T-helper 2 cell treated with Interferon-gamma antibody and Interleukin-4, amounts not matched to agents 5 μg/mL and 100 μg/mL, for 36 hours (primary cell): ENCODE measurements at regions not wholly inside any gene's neighbourhood (a gene's known extent, or its start where the extent isn't known, plus 50 kb on each side); places are given as distances from the start of the nearest gene placed in this dataset.

Experiments
- DNase-seq: peaks from one replicate; pipeline ENCODE4 v3.0.0; 2021; ENCODE audit warnings: low spot score
- H3K27ac Mint-ChIP-seq: one replicate; pipeline ENCODE4 v1.8.0; 2021; ENCODE audit warnings: mild to moderate bottlenecking, mixed read lengths
- H3K27me3 Mint-ChIP-seq: one replicate; pipeline ENCODE4 v1.8.0; 2021; ENCODE audit warnings: low read depth, mixed read lengths
- H3K36me3 Mint-ChIP-seq: one replicate; pipeline ENCODE4 v1.8.0; 2021; ENCODE audit warnings: low read depth, mixed read lengths
- H3K4me1 Mint-ChIP-seq: one replicate; pipeline ENCODE4 v1.8.0; 2021; ENCODE audit warnings: low read depth, mixed read lengths
- H3K4me3 Mint-ChIP-seq: one replicate; pipeline ENCODE4 v1.8.0; 2022; ENCODE audit warnings: mild to moderate bottlenecking, moderate library complexity, mixed read lengths
- H3K9me3 Mint-ChIP-seq: one replicate; pipeline ENCODE4 v1.8.0; 2021; ENCODE audit warnings: mixed read lengths

DNA sequence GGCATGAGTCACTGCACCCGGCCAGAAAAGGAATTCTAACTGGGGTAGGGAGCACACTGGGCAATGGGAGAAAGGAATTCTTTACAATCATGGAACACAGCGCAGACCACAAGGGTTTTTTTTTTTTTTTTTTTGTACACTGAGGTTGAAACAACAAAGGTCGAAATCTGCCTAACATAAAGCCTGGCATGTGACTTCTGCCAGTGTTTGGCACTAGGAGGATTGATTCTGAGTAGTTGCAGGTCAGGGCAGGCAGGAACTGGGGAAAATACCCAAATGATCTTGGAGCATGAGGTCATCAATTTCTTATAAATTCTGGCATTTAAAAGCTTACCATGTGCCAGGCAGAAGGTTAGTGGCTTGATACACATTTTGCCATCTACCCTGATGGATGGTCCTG lies 202.0 kb upstream of the SNX19 start:
- Mint-ChIP-seq H3K27me3 (no peaks in the 10 kb centered on the region), H3K4me3 (no peak overlapping the region), H3K36me3 (no peaks in the 10 kb centered on the region), H3K27ac (no peak overlapping the region), H3K4me1 (no peaks in the 10 kb centered on the region), H3K9me3 (no peaks in the 10 kb centered on the region)
- DNase-seq, result no peak

DNA sequence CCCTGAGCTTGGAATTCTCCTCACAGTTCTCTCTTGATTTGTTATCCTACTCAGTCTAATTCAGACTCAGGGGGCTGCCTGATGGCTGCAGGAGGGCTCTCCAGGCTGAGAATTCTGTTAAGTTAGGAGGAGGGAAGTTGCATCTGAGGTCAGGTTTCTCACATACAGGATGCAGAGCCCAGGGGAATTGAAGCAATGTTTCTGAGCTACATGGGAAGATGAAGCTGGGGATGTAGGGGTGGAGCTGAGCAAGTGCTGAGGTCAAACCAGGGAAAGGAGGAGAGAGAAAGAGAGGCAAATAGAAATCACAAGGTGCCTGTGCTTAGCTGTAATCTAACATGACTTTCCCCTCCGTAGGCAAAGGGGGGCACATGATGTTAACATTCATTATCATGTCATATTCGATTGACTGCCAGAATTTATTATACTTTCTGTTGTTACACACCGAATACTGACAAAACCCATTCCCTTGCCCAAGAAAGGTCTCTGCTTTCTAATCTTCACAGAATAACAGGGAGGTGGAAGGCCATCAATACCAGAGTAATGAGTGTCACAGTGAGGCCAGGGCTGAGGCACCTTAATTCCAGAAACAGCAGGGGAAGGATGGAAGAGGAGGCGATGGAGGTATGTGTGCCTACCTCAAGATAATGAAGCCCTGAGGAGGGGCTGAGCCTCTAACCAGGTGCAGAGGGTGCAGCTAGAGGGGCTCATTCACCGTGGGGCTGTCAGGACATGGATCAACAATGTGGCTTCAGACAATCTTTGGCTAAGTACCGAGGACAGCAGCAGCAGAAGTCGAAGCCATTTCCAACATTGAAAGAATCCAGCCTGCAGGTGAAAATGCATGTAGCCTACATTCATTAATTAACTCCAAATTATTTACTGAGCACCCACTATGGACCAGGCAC lies 205.4 kb upstream of the SNX19 start:
- Mint-ChIP-seq H3K36me3 (no peaks in the 10 kb centered on the region), H3K9me3 (peaks cover 3% of the 10 kb centered on the region), H3K4me3 (no peak overlapping the region), H3K27me3 (no peaks in the 10 kb centered on the region), H3K4me1 (no peaks in the 10 kb centered on the region), H3K27ac (no peak overlapping the region)
- DNase-seq, result no peak

DNA sequence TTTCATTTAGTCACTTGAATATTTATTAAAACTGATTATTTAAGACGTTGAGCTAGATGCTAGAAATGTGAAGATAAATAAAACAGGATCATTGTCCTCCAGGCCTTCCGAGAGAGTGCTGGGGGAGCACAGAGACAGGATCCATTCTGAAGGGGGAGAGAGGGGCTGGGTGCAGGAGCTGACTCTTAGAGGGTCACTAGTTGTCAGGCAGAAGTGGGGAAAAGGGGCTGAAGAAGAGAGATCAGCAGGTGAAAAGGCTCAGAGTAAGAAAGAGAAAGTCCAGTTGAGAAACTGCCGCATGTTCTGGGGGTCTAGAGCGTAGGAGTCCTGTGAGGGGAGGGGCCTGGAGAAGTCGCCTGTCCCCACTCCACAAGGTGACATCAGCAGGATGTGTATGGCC lies 206.2 kb upstream of the SNX19 start:
- Mint-ChIP-seq H3K27ac (no peak overlapping the region), H3K4me3 (no peak overlapping the region), H3K4me1 (no peaks in the 10 kb centered on the region), H3K36me3 (no peaks in the 10 kb centered on the region), H3K27me3 (no peaks in the 10 kb centered on the region), H3K9me3 (peaks cover 10% of the 10 kb centered on the region)
- DNase-seq, result no peak

DNA sequence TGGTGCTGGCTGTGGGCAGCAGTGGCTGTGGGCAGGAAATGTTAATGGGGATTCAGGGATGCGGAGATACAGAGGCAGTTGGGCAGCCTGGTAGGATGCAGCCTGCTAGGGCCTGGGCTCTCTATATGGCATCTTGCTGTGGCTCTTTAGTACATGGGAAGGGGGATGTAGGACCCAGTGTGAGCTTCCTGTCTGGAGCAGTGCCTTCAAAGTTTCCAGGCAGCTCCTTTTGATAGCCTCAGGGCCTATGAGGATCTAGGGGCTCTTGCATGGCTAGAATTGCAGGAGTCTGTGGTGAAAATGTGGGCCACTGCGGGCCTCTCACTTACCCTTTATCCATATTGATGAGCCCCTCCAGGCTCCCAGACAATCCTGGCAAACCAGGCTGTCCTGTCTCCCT lies 213.2 kb upstream of the SNX19 start:
- Mint-ChIP-seq H3K36me3 (no peaks in the 10 kb centered on the region), H3K9me3 (peaks cover 20% of the 10 kb centered on the region), H3K4me1 (no peaks in the 10 kb centered on the region), H3K27me3 (no peaks in the 10 kb centered on the region), H3K4me3 (no peak overlapping the region), H3K27ac (no peak overlapping the region)
- no peak for DNase-seq

DNA sequence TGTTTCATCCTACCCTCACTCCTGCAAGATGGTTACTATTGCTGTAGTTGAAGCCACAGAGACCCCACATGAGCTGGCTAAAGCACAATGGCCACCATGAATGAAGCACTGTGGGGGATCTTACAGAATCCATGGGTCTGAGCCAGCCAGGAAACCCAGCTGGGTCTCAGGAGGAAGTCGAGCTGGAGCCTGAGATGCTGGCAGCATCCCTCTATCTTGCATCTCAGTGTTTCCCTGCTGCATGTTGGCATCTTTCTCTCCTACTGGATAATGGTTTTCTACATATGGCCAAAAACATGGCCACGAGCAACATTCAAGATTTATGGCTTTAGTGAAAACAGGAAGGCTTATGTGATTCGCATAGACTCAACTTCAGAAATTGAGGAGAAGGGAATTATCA lies 219.3 kb upstream of the SNX19 start:
- H3K4me3 Mint-ChIP-seq, result no peak overlapping the region
- H3K36me3 Mint-ChIP-seq, result no peaks in the 10 kb centered on the region
- no peaks in the 10 kb centered on the region for H3K9me3 Mint-ChIP-seq
- no peaks in the 10 kb centered on the region for H3K4me1 Mint-ChIP-seq
- no peak for DNase-seq
- H3K27me3 Mint-ChIP-seq, result no peaks in the 10 kb centered on the region
- H3K27ac Mint-ChIP-seq, result no peak overlapping the region

DNA sequence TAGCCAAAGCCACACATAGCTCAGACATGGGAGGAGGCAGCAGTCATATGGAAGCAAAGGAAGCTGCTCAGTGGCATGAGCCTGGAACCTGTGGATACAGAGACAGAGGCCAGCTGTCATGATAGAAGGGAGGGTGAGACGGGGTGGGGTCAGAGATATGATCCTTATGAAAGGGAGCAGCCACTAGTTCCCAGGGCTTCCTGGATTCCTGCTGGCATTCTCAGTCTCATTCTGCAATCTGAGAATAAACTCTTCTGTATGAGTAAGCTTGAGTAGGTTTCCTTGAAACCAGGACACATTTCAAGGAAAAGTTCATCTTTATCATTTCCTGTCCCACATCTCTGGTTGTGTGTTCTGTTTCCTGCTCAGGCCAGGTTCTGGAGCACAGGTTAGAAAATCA lies 220.2 kb upstream of the SNX19 start:
- no peaks in the 10 kb centered on the region for H3K9me3 Mint-ChIP-seq
- no peak for DNase-seq
- H3K27me3 Mint-ChIP-seq, result no peaks in the 10 kb centered on the region
- H3K27ac Mint-ChIP-seq, result no peak overlapping the region
- no peaks in the 10 kb centered on the region for H3K4me1 Mint-ChIP-seq
- H3K4me3 Mint-ChIP-seq, result no peak overlapping the region
- no peaks in the 10 kb centered on the region for H3K36me3 Mint-ChIP-seq

DNA sequence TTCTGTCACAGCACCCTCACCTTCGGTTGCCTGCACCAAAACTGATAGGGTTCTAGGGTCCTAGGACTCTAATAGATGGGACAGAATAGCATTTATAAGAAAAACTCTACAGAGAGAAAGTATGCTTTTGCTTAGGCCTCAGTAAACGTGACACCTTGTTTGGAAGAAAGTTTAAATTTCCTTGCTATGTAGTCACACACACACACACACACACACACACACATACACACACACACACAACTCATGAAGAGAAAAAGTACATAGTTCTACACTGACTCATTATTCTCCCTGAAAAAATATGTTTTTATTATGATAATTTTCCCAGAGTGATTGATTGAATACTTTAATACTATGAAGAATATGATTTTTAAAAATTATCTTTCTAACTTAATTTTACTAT lies 220.8 kb upstream of the SNX19 start:
- Mint-ChIP-seq H3K9me3 (no peaks in the 10 kb centered on the region), H3K4me3 (no peak overlapping the region), H3K27me3 (no peaks in the 10 kb centered on the region), H3K27ac (no peak overlapping the region), H3K4me1 (no peaks in the 10 kb centered on the region), H3K36me3 (no peaks in the 10 kb centered on the region)
- no peak for DNase-seq

DNA sequence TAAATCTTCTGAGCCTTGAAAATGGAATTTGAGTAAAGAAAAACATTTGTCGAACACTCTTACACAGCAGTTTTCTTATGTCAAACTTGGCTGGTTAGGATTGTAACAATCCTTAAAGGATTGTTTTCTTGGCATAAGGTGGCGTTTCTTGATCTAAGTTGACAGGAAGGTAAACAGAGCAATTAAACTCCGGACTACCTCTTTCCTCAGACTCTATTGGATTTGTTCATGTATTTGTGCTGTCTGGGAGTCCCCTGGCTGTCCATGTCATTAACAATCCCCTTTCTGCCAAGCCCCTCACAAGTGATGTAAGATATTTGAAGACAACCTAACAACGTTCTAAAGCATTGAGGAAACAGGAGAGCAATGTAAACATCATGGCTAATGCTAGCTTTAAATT lies 222.5 kb upstream of the SNX19 start:
- DNase-seq, result no peak
- Mint-ChIP-seq H3K4me1 (no peaks in the 10 kb centered on the region), H3K4me3 (no peak overlapping the region), H3K36me3 (no peaks in the 10 kb centered on the region), H3K27ac (no peak overlapping the region), H3K27me3 (no peaks in the 10 kb centered on the region), H3K9me3 (no peaks in the 10 kb centered on the region)

DNA sequence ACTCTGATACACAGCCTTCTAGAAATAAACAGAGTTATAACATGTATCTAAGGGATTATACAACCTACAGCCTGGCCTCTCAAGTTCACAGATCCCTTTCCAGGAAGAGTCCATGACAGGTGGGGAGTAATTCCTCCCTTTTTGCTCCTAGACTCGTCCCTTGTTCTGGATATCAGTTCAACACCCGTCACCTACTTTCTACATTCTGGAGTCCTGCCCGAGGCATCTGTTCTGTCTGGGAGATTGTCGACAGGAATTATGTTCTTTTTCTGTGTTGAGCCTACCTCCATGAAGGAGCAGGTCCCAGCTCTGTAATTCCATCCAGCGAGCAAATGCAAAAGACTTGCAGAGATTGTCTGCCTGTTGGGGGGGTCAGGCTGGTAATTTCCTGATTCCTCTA lies 224.6 kb upstream of the NTM start:
- Mint-ChIP-seq H3K36me3 (no peaks in the 10 kb centered on the region), H3K27me3 (no peaks in the 10 kb centered on the region), H3K9me3 (no peaks in the 10 kb centered on the region), H3K27ac (no peak overlapping the region), H3K4me3 (no peak overlapping the region), H3K4me1 (no peaks in the 10 kb centered on the region)
- no peak for DNase-seq

DNA sequence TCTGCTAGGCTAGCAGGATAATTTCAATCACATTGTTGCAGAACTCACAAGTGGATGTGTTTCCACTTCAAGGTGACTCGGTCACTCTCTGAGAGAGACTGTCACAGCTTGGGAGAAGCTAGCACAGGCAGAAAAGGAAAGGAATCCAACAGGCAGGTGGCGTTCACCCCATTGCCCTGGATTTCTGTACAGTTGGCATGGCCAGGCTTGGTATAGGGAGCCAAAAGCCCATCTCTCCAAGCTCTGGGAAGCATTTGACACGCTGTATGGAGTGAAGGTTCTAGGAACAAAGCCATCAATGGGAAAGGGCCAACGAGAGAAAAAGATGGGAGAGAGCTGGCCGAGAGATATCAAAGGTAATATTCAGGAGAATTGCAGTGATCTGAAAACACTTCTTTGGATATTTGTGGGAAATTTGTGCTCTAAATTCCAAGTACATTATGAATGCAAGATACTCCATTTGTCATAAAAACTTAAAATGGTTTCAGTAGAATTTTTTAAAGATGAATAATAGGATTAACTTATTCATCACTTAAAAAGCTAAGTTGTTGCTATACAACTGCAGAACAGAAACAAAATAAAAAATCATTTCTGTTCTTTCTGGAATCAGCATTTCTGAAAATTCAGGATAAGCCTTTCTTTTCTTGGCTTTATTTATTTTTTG lies 223.5 kb upstream of the NTM start:
- no peak overlapping the region for H3K4me3 Mint-ChIP-seq
- no peaks in the 10 kb centered on the region for H3K4me1 Mint-ChIP-seq

DNA sequence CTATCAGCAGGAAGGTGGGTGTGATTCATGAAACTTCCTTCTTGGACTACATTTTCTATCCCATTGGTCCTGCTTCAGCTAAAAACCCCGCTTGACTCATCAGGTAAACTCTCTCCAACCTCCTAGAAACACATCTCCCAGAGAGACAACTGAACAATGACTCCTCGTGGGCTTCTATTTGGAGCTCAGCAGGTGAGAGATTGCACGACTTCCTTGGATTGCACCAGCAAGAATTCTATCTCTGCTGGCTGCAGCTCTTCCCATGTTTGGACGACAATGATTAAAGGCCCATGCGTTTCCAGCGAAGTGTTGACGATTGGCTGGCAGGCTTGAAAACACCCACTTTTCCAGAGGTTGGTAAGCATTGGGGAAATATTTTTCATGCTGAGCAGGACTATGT lies 216.1 kb upstream of the NTM start:
- Mint-ChIP-seq H3K36me3 (no peaks in the 10 kb centered on the region), H3K9me3 (no peaks in the 10 kb centered on the region), H3K4me3 (no peak overlapping the region), H3K4me1 (no peaks in the 10 kb centered on the region), H3K27me3 (no peaks in the 10 kb centered on the region), H3K27ac (no peak overlapping the region)
- DNase-seq, result no peak

More for the DNA sequence above, 223.5 kb upstream of the NTM start:
- Mint-ChIP-seq H3K36me3 (no peaks in the 10 kb centered on the region), H3K9me3 (no peaks in the 10 kb centered on the region), H3K27ac (no peak overlapping the region), H3K27me3 (no peaks in the 10 kb centered on the region)
- no peak for DNase-seq

DNA sequence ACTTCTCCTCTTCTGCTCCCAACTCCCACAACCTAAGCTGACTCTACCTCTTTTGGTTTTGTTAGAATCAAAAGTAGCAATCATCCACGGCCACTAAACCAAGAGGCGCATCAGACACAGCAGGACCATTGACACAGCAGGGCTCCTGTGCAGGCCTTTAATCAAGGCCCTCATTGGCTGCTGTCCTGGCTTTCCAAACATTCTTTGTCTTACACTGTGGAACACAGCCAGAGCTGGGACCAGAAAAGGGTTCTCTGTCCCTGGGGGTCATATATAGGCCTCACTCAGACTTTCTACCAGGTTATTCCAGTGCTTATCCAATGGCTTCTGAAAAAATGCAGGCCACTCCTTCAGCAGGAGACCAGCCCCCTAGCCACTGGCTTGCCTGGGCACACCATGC lies 212.7 kb upstream of the NTM start:
- no peaks in the 10 kb centered on the region for H3K4me1 Mint-ChIP-seq

DNA sequence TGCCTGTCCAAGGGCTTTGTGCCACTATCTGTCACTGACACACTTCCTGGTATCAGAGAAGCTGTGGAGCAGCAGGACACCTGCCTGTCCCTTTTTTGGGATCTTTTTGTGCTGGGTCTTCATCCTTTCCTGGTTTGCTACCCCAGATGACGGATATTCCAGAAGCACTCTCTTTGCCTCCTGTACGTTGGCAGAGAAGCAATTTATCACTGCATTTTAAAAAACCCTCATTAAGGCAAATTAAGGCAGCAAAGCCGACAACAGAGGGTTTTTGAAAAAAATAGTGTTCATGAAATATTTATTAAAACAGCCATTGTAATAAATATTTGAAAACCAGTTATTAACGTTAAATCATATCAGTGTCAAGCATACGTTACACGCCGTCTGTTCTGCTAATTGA lies 209.6 kb upstream of the NTM start:
- no peaks in the 10 kb centered on the region for H3K9me3 Mint-ChIP-seq
- no peaks in the 10 kb centered on the region for H3K27me3 Mint-ChIP-seq
- no peak overlapping the region for H3K4me3 Mint-ChIP-seq
- no peak for DNase-seq
- no peaks in the 10 kb centered on the region for H3K36me3 Mint-ChIP-seq
- no peak overlapping the region for H3K27ac Mint-ChIP-seq
- H3K4me1 Mint-ChIP-seq, result no peaks in the 10 kb centered on the region

More for the DNA sequence above, 212.7 kb upstream of the NTM start:
- Mint-ChIP-seq H3K9me3 (no peaks in the 10 kb centered on the region), H3K4me3 (no peak overlapping the region), H3K36me3 (no peaks in the 10 kb centered on the region), H3K27ac (no peak overlapping the region), H3K27me3 (no peaks in the 10 kb centered on the region)
- DNase-seq, result no peak

DNA sequence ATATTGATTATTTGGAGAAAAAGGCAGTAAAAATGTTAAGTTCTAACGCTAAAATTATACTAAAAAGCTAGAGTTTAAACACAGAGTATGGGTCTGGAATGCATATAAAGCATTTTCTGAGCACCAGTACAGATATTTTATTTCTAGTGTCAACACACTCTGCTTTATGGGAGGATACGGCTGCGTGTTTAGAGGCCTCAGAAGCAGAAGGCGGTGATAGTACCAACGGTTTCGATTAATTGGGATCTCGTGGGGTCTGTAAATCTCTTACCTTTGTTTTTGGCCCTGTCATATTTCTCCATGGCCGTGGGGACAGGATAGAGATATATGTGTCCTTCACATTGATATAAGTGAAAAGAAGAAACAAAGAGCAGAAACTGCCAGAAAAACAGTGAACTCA lies 206.8 kb upstream of the NTM start:
- DNase-seq, result no peak
- Mint-ChIP-seq H3K27me3 (no peaks in the 10 kb centered on the region), H3K4me1 (no peaks in the 10 kb centered on the region), H3K27ac (no peak overlapping the region), H3K36me3 (no peaks in the 10 kb centered on the region), H3K9me3 (no peaks in the 10 kb centered on the region), H3K4me3 (no peak overlapping the region)
